K562 (cell line): ENCODE measurements at regions not wholly inside any gene's neighbourhood (a gene's known extent, or its start where the extent isn't known, plus 50 kb on each side); places are given as distances from the start of the nearest gene placed in this dataset.
A peak's percentile ranks its signal among the peaks of the same experiment; 100 is the strongest.

Experiments
- JUND ChIP-seq, 2 experiments: IDR thresholded peaks; 2 replicates in 1 of 2; 3 replicates in 1 of 2; pipeline ENCODE4 v1.6.1; 2011; ENCODE audit warnings: borderline replicate concordance in 2 of 2, low read depth in 2 of 2, low read length in 2 of 2, improper control_type of control experiment in 1 of 2, missing biosample characterization in 1 of 2, missing genetic modification characterization in 1 of 2, missing genetic modification reagents in 1 of 2
- KLF6 ChIP-seq: fragments of 250-450 bp; sonication (Bioruptor Pico); IDR thresholded peaks from 2 replicates; pipeline ENCODE4 v1.4.0; 2020; ENCODE audit warnings: mild to moderate bottlenecking, moderate library complexity, borderline replicate concordance
- MGA ChIP-seq: fragments of 450-650 bp; IDR thresholded peaks from 2 replicates; pipeline ENCODE4 v1.6.1; 2016; ENCODE audit warnings: mild to moderate bottlenecking, moderate library complexity
- NKRF ChIP-seq: fragments of 450-650 bp; IDR thresholded peaks from 2 replicates; pipeline ENCODE4 v1.6.1; 2016; ENCODE audit warnings: borderline replicate concordance
- THRB ChIP-seq: fragments of 450-650 bp; formaldehyde crosslinking; conservative IDR thresholded peaks from 2 replicates; pipeline ENCODE4 v1.4.0; 2022; ENCODE audit warnings: mild to moderate bottlenecking, missing genetic modification characterization
- ZNF224 ChIP-seq: sonication (generic); formaldehyde crosslinking; IDR thresholded peaks from 2 replicates; pipeline ENCODE4 v1.8.0; 2022; ENCODE audit warnings: mild to moderate bottlenecking, missing genetic modification reagents

GRCh38 chr6:146889303-146889702 is 290.5 kb downstream of the ADGB start (continued):
- TF ChIP-seq THRB (CRISPR knock-in tag), result no peak
- TF ChIP-seq NKRF, result no peak
- 0 out of 2 replicates have a peak, but pooled peaks have one; percentile 36 for TF ChIP-seq KLF6 (CRISPR knock-in tag)
- TF ChIP-seq ZNF224 (CRISPR knock-in tag), result no peak
- 0 out of 2 replicates have a peak, but pooled peaks have one; percentile 24 for TF ChIP-seq JUND (IDR thresholded peaks at IDR 0.05; ENCODE audit: borderline replicate concordance, low read depth, low read length)
- TF ChIP-seq JUND (tag; IDR thresholded peaks at IDR 0.05; ENCODE audit: borderline replicate concordance, low read depth, low read length), result peak; percentile 21; the same call in 1 of the 3 replicates
- TF ChIP-seq MGA, result no peak
